Breast epithelium (tissue), 3 donors: ENCODE measurements at regions not wholly inside any gene's neighbourhood (a gene's known extent, or its start where the extent isn't known, plus 50 kb on each side); places are given as distances from the start of the nearest gene placed in this dataset.

Experiments used
- CTCF ChIP-seq, 3 donors: fragments of 450-650 bp; IDR thresholded peaks; one replicate each; pipeline ENCODE4 v1.5.1; 2016 to 2017; ENCODE audit warnings: antibody characterized with exemption in 3 of 3, mild to moderate bottlenecking in 3 of 3, moderate library complexity in 3 of 3
- POLR2A ChIP-seq: fragments of 450-650 bp; IDR thresholded peaks from one replicate; pipeline ENCODE4 v1.6.1; 2016; ENCODE audit warnings: antibody characterized with exemption, mild to moderate bottlenecking, moderate library complexity
- POLR2AphosphoS5 ChIP-seq, 3 donors: sonication (generic); formaldehyde crosslinking; IDR thresholded peaks; one replicate each; pipeline ENCODE4 v1.6.1; 2017; ENCODE audit warnings: antibody characterized with exemption in 3 of 3

- TF ChIP-seq CTCF (IDR thresholded peaks at IDR 0.05), result no peak
- TF ChIP-seq POLR2AphosphoS5 (IDR thresholded peaks at IDR 0.05), result no peak
- no peak for TF ChIP-seq POLR2A
Observed at GRCh38 chr13:83470133-83470797, 412.0 kb downstream of the SLITRK1 start.
